HG02840 (cell line): ENCODE measurements at regions not wholly inside any gene's neighbourhood (a gene's known extent, or its start where the extent isn't known, plus 50 kb on each side); places are given as distances from the start of the nearest gene placed in this dataset.

ENCODE experiments used
- ATAC-seq: cut with Tn5 transposase; IDR thresholded peaks from one replicate; pipeline ENCODE4 v1.9.1; 2021; ENCODE audit warnings: mild to moderate bottlenecking, moderate library complexity, moderate number of reproducible peaks; ENCODE audit not compliant: unreplicated experiment, low FRiP score

GRCh38 chr2:9086465-9086864, 83.0 kb upstream of the MBOAT2 start:
- no peak for ATAC-seq

- no peak for ATAC-seq
These were observed 81.9 kb upstream of the MBOAT2 start for GRCh38 chr2:9085353-9085752.

GRCh38 chr2:9083287-9083686, 79.8 kb upstream of the MBOAT2 start:
- ATAC-seq, result no peak

- no peak for ATAC-seq
These were observed 78.7 kb upstream of the MBOAT2 start for GRCh38 chr2:9082158-9082557.

- ATAC-seq, result no peak
These were observed 78.3 kb upstream of the MBOAT2 start for GRCh38 chr2:9081750-9082149.

GRCh38 chr2:9078405-9078804, 74.9 kb upstream of the MBOAT2 start:
- ATAC-seq, result no peak

- ATAC-seq, result no peak
These were observed 74.2 kb upstream of the MBOAT2 start for GRCh38 chr2:9077691-9078090.

- ATAC-seq, result no peak
These were observed 73.3 kb upstream of the MBOAT2 start for GRCh38 chr2:9076755-9077154.

- no peak for ATAC-seq
These were observed 72.7 kb upstream of the MBOAT2 start for GRCh38 chr2:9076210-9076609.

- ATAC-seq, result no peak
These were observed 71.4 kb upstream of the MBOAT2 start for GRCh38 chr2:9074930-9075329.

GRCh38 chr2:9071584-9072124, 68.2 kb upstream of the MBOAT2 start:
- no peak for ATAC-seq

GRCh38 chr2:9071032-9071431, 67.5 kb upstream of the MBOAT2 start:
- ATAC-seq, result no peak

GRCh38 chr2:9069543-9069942, 66.1 kb upstream of the MBOAT2 start:
- no peak for ATAC-seq

GRCh38 chr2:9065901-9066300, 62.4 kb upstream of the MBOAT2 start:
- no peak for ATAC-seq

GRCh38 chr2:9063023-9063606, 59.6 kb upstream of the MBOAT2 start:
- ATAC-seq, result no peak

- no peak for ATAC-seq
These were observed 57.3 kb upstream of the MBOAT2 start for GRCh38 chr2:9060819-9061218.

GRCh38 chr2:9057939-9058761, 54.7 kb upstream of the MBOAT2 start:
- ATAC-seq, result no peak

- no peak for ATAC-seq
These were observed 52.0 kb upstream of the MBOAT2 start for GRCh38 chr2:9055471-9055870.

GRCh38 chr2:9053534-9053931, 50.0 kb upstream of the MBOAT2 start:
- ATAC-seq, result no peak
